Erythroblast (primary cell): ENCODE measurements at regions not wholly inside any gene's neighbourhood (a gene's known extent, or its start where the extent isn't known, plus 50 kb on each side); places are given as distances from the start of the nearest gene placed in this dataset.

ENCODE experiments used
- DNase-seq, 2 experiments: peaks; one replicate each; lab custom pipeline; 2025; lab: John Stamatoyannopoulos, UW
- GATA1 ChIP-seq: IDR thresholded peaks from 2 replicates; pipeline ENCODE4 v1.6.1; 2011; ENCODE audit warnings: low read depth, mild to moderate bottlenecking, control low read depth, low read length, moderate library complexity
- POLR2A ChIP-seq: IDR thresholded peaks from 2 replicates; pipeline ENCODE4 v1.6.1; 2011; ENCODE audit warnings: mild to moderate bottlenecking, low read length

GRCh38 chr1:214838351-214838750, 235.4 kb downstream of the CENPF start:
- DNase-seq, result no peak
- no peak for TF ChIP-seq GATA1
- no peak for TF ChIP-seq POLR2A

DNA sequence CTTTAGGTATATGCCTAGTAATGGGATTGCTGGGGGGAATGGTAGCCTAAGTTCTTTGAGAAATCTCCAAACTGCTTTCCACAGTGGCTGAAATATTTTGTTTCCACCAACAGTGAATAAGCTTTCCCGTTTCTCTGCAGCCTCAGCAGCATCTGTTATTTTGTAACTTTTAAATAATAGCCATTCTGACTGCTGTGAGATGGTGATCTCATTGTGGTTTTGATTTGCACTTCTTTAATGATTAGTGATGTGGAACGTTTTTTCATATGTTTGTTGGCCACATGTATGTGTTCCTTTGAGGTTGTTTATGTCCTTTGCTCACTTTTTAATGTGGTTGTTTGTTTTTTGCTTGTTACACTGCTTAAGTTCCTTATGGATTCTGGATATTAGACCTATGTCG, 237.4 kb downstream of the CENPF start:
- no peak for DNase-seq
- no peak for TF ChIP-seq POLR2A
- TF ChIP-seq GATA1, result no peak

- DNase-seq, result no peak
- TF ChIP-seq POLR2A (no peak), GATA1 (no peak)
Measured at GRCh38 chr1:214842856-214843255, 239.7 kb upstream of the KCNK2 start.

DNA sequence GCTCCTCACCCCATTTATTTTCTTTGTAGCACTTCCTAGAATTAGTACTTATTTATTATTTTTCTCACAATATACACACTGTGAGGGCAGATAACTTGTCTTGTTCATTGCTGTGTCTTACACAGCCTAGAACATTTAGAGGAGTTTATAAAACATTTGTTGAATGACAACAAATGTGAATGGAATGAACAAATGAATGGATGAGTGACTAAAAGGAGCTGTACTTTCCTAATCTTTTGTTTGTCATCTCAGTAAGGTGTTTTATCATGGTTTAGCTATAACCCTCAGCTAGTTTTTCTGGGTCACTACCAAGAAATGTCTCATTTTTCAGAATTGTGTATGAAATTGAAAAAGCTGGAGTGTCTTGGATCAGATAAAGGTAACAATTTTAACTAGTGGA, 239.3 kb upstream of the KCNK2 start:
- TF ChIP-seq POLR2A, result no peak
- TF ChIP-seq GATA1, result no peak
- DNase-seq, result no peak

- DNase-seq, result no peak
- TF ChIP-seq GATA1 (no peak), POLR2A (no peak)
Measured at GRCh38 chr1:214844319-214844718, 238.2 kb upstream of the KCNK2 start.

GRCh38 chr1:214846276-214846675, 236.3 kb upstream of the KCNK2 start:
- DNase-seq, result no peak
- TF ChIP-seq GATA1, result no peak
- no peak for TF ChIP-seq POLR2A

- TF ChIP-seq GATA1, result no peak
- no peak for DNase-seq
Measured at GRCh38 chr1:214847071-214847810, 235.3 kb upstream of the KCNK2 start.

- TF ChIP-seq GATA1, result no peak
- no peak for TF ChIP-seq POLR2A
- no peak for DNase-seq
Measured at GRCh38 chr1:214848101-214848500, 234.4 kb upstream of the KCNK2 start.

DNA sequence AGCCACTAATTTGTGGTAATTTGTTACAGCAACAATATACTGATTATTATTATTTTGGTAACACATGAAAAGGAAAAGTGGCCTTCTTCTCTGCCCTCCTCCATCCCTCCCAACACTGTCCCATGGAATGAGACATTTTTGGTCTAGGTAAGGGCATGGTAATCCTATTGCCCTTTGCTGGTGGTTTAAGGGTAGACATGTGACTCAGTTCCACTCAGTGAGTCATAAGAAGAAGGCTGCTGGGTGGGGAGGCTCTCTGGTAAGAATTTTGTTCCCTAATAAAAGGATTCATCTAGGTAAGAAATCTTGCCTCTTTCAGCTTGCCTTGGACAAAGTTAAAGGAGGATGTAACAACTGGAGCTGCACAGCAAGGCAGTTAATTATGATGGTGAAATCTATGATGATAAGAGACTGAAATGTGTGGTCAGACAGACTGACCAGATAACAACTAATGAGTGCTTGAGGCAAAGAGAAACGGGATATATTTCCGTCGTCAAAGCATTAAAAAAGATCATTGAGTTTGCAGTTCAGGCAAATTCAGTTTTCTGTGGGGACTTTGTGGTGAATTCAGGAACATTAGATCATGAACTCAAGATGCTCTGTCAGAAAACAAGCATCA, 232.0 kb upstream of the KCNK2 start:
- DNase-seq, result no peak
- TF ChIP-seq POLR2A, result no peak
- no peak for TF ChIP-seq GATA1

DNA sequence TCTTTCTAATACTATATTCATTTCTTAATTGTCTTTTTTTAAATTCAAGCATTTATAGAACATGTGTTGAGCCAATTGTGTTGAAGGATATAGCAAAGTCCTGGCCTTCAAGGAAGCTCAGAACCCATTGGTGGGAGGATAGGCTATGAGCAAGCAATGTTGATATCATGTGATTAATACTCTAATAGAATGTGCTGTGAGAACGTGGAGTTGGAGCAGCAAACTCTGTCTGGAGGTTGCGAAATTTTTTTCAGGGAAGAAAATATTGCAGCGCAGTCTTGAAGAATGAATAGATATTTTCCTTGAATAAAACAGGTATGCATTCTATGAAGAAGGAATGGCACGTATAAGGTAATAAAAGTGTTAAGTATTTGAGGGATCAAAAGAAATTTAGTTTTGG, 229.2 kb upstream of the KCNK2 start:
- DNase-seq, result no peak
- TF ChIP-seq GATA1, result no peak
- TF ChIP-seq POLR2A, result no peak

GRCh38 chr1:214854126-214854875, 228.2 kb upstream of the KCNK2 start:
- DNase-seq, result no peak
- TF ChIP-seq POLR2A (no peak), GATA1 (no peak)

GRCh38 chr1:214856843-214857242, 225.7 kb upstream of the KCNK2 start:
- TF ChIP-seq GATA1, result no peak
- TF ChIP-seq POLR2A, result no peak
- DNase-seq, result no peak

DNA sequence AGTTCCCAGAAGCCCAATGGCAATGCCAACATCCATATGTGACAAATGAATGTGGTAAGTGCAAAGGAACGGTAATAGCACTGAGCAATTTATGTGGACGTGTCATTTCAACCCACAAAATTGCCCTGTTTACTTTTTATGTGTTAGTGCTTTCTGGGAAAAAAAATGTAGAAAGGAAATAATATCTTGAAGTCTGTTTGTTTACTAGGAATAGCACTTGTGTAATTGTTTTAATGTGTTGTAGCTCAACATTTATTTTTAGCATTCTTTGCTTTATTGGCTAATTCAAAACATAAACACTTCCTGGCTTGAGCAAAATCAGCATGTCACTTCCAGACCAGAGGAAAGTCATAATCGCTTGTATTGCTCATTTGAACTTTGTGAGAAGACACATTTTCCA, 224.8 kb upstream of the KCNK2 start:
- DNase-seq, result no peak
- TF ChIP-seq GATA1 (no peak), POLR2A (no peak)

- no peak for DNase-seq
- TF ChIP-seq POLR2A (no peak), GATA1 (no peak)
Measured at GRCh38 chr1:214859647-214860046, 222.9 kb upstream of the KCNK2 start.

GRCh38 chr1:214861615-214862014, 220.9 kb upstream of the KCNK2 start:
- TF ChIP-seq GATA1, result no peak
- no peak for DNase-seq
